GM06990 (cell line): ENCODE measurements at regions not wholly inside any gene's neighbourhood (a gene's known extent, or its start where the extent isn't known, plus 50 kb on each side); places are given as distances from the start of the nearest gene placed in this dataset.

Source experiments
- DNase-seq: peaks from one replicate; pipeline ENCODE4 v3.0.0-alpha.2; 2011; ENCODE audit not compliant: insufficient read length; ENCODE audit errors: extremely low read depth
- H3K27me3 ChIP-seq: replicated peaks from 2 replicates; pipeline ENCODE4 v1.6.0; 2011; ENCODE audit warnings: low read length; ENCODE audit not compliant: control insufficient read depth, insufficient read depth
- H3K36me3 ChIP-seq: 2 replicates; pipeline ENCODE4 v1.5.1; 2011; ENCODE audit warnings: low read length; ENCODE audit not compliant: control insufficient read depth, insufficient read depth
- H3K4me3 ChIP-seq: replicated peaks from 2 replicates; pipeline ENCODE4 v1.5.1; 2011; ENCODE audit warnings: low read depth, mild to moderate bottlenecking, control low read depth, low read length
- CTCF ChIP-seq: IDR thresholded peaks from 2 replicates; pipeline ENCODE4 v1.5.1; 2011; ENCODE audit warnings: low read length, control low read depth, mild to moderate bottlenecking, inconsistent platforms; ENCODE audit not compliant: insufficient read depth, poor library complexity, severe bottlenecking

GRCh38 chr17:83151442-83152226 lies 72.2 kb downstream of the METRNL start:
- TF ChIP-seq CTCF = no peak
- no peaks in the 10 kb centered on the region for H3K36me3 ChIP-seq
- H3K27me3 ChIP-seq = no peaks in the 10 kb centered on the region; the same call in 1 of the 2 replicates
- no peak overlapping the region for H3K4me3 ChIP-seq
- DNase-seq = no peak

GRCh38 chr17:83152227-83152744 lies 72.9 kb downstream of the METRNL start:
- TF ChIP-seq CTCF = no peak
- no peaks in the 10 kb centered on the region; the same call in 1 of the 2 replicates for H3K27me3 ChIP-seq
- DNase-seq = no peak
- no peaks in the 10 kb centered on the region for H3K36me3 ChIP-seq
- H3K4me3 ChIP-seq = no peak overlapping the region

- Histone ChIP-seq H3K27me3 (no peaks in the 10 kb centered on the region; the same call in 1 of the 2 replicates), H3K36me3 (no peaks in the 10 kb centered on the region), H3K4me3 (no peak overlapping the region)
- no peak for DNase-seq
- TF ChIP-seq CTCF = no peak
Observed at GRCh38 chr17:83152745-83153611, 73.6 kb downstream of the METRNL start.

- TF ChIP-seq CTCF = no peak
- H3K36me3 ChIP-seq = no peaks in the 10 kb centered on the region
Observed at GRCh38 chr17:83153681-83154310, 74.4 kb downstream of the METRNL start.

GRCh38 chr17:83154311-83155127 lies 75.1 kb downstream of the METRNL start:
- Histone ChIP-seq H3K27me3 (no peaks in the 10 kb centered on the region; the same call in 1 of the 2 replicates), H3K36me3 (no peaks in the 10 kb centered on the region), H3K4me3 (no peak overlapping the region)
- TF ChIP-seq CTCF = no peak
- DNase-seq = no peak

More at GRCh38 chr17:83153681-83154310, 74.4 kb downstream of the METRNL start:
- no peak overlapping the region for H3K4me3 ChIP-seq
- DNase-seq = no peak
- no peaks in the 10 kb centered on the region; the same call in 1 of the 2 replicates for H3K27me3 ChIP-seq
